Kidney epithelial cell (primary cell): ENCODE measurements at regions not wholly inside any gene's neighbourhood (a gene's known extent, or its start where the extent isn't known, plus 50 kb on each side); places are given as distances from the start of the nearest gene placed in this dataset.

Experiments used
- DNase-seq: peaks from one replicate; pipeline ENCODE4 v3.0.0-alpha.2; 2010; ENCODE audit warnings: low read depth
- H3K27me3 ChIP-seq: 2 replicates; pipeline ENCODE4 v1.6.0; 2011; ENCODE audit warnings: low read length; ENCODE audit not compliant: control insufficient read depth, insufficient read depth
- H3K36me3 ChIP-seq: 2 replicates; pipeline ENCODE4 v1.5.1; 2011; ENCODE audit warnings: low read length; ENCODE audit not compliant: control insufficient read depth, insufficient read depth
- H3K4me3 ChIP-seq: 2 replicates; pipeline ENCODE4 v1.5.1; 2011; ENCODE audit warnings: low read depth, mild to moderate bottlenecking, control low read depth, low read length
- TF ChIP-seq, protein P1 (sequence below): IDR thresholded peaks from 2 replicates; pipeline ENCODE4 v1.5.1; 2011; ENCODE audit warnings: mild to moderate bottlenecking, moderate library complexity, low read length, control low read depth, inconsistent platforms; ENCODE audit not compliant: insufficient read depth, poor library complexity, severe bottlenecking

DNA sequence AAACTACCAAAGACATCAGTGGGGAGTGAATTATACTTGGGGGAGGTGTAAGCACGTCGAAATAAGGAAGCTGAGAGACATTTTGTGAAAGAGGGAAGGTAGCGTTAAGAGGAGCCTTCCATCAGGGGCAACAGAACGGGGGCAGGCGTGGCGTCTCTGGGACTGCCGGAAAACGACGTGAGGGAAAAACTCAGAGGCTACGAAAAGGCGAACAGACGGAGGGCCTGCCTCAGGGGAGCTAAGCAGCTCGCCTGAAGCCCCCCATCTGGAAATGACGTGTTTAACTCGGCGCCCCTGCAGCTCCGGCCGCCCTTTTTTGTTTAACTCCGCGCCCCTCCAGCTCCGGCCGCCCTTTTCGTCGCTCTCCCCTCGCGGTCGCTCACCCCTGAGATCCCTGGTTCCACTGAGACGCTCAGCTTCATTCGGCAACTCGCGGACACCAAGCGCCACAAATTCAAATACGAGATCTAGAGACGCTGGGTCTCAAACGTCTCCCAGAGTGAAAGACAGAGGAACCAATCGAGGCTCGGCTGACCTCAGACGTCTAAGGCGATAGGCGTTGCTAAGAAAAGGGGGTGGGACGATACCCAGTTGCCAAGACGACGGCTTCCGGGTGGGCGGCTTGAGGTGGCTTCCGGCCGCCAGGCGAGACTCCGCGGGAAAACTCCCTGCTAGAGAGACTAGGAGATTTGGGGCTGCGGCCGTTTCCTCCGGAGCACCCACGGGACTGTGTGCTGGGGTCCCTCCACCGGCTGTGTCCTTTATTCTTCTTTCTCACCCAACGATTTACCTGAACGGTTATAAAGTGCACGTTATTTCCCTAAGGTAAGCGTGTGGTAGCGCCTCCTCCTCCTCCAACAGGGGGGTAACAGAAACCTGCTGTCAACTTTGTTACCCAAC is 383.2 kb downstream of the ZFHX3 start:
- Histone ChIP-seq H3K27me3 (no peaks in the 10 kb centered on the region), H3K4me3 (peak overlapping the region; percentile 65), H3K36me3 (no peaks in the 10 kb centered on the region)
- DNase-seq: peak; percentile 99
- TF ChIP-seq, protein P1, sequence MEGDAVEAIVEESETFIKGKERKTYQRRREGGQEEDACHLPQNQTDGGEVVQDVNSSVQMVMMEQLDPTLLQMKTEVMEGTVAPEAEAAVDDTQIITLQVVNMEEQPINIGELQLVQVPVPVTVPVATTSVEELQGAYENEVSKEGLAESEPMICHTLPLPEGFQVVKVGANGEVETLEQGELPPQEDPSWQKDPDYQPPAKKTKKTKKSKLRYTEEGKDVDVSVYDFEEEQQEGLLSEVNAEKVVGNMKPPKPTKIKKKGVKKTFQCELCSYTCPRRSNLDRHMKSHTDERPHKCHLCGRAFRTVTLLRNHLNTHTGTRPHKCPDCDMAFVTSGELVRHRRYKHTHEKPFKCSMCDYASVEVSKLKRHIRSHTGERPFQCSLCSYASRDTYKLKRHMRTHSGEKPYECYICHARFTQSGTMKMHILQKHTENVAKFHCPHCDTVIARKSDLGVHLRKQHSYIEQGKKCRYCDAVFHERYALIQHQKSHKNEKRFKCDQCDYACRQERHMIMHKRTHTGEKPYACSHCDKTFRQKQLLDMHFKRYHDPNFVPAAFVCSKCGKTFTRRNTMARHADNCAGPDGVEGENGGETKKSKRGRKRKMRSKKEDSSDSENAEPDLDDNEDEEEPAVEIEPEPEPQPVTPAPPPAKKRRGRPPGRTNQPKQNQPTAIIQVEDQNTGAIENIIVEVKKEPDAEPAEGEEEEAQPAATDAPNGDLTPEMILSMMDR: no peak

DNA sequence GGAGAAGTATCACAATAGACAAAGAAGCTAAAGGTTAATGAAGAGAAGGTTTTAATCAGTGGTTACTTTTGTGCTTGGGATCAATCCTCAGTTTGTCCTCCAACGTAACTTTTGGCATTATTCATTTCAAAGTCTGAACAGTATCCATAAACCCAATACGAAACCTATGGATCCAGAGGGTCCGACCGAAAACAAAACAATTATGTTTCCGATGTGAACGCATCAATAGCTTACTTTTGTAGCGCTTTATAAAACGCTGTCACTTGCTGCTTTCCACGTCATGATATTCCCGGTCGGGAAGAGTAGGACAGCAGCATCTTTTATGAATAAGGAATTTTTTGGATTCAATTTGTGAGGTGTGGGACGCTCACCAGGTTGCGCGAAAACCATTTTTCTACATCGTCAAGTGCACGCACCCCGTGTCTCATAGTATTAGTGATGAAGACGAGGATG is 383.8 kb downstream of the ZFHX3 start:
- TF ChIP-seq, protein P1: no peak
- peak overlapping the region; percentile 65 for H3K4me3 ChIP-seq
- no peaks in the 10 kb centered on the region for H3K27me3 ChIP-seq
- H3K36me3 ChIP-seq: no peaks in the 10 kb centered on the region
- no peak for DNase-seq

DNA sequence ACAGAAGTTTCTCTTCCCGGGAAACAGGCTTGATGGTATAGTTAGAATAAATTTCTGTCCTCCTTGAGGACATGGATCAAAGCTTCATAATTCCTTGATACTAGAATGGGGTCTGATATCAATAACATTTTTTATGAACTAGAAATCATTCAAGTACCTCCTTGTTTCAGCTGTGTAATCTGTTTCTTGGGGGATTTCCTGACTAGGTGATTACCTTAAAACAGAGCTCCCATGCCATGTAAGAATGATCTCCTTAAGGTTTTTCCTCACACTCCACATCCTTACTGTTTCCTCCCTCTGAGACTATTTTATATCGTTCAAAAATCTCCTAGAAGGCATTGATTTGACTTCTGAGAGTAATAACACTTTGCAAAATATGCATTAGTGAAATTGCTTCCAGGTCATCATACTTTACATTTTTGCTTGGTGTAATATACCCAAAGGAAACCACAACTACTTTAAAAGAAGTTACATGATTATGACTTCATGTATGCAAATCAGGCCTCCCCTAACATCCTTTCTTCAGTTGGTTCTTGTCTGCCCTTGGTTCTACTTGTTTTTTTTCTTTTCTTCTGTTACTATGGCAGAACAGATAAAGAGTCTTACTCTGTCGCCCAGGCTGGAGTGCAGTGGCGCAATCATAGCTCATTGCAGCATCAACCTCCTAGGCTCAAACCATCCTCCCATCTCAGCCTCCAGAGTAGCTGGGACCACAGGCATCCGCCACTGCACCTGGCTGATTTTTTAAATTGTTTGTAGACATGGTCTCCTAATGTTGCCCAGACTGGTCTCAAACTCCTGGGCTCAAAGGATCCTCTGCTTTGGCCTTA is 388.8 kb downstream of the ZFHX3 start:
- H3K36me3 ChIP-seq: no peaks in the 10 kb centered on the region
- DNase-seq: no peak
- H3K4me3 ChIP-seq: no peak overlapping the region
- no peaks in the 10 kb centered on the region for H3K27me3 ChIP-seq
- TF ChIP-seq, protein P1: no peak

DNA sequence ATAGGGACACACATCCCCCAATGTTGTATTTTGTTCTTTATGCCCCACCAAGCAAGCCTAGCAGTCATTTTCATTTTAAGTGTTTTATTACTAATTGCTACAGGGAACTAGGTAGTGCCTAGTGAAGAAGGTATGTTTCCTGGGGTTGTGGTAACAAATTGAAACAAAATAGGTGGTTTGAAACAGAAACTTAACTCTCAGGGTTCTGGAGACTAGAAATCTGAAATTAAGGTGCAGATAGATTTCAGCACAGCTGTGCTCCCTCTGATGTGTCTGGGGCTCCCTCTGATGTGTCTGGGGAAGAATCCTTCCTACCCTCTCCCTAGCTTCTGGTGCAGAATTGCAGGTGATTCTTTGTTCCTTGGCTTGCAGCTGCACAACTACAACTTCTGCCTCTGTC is 390.1 kb downstream of the ZFHX3 start:
- DNase-seq: no peak
- TF ChIP-seq, protein P1: no peak
- Histone ChIP-seq H3K4me3 (no peak overlapping the region), H3K36me3 (no peaks in the 10 kb centered on the region), H3K27me3 (no peaks in the 10 kb centered on the region)

DNA sequence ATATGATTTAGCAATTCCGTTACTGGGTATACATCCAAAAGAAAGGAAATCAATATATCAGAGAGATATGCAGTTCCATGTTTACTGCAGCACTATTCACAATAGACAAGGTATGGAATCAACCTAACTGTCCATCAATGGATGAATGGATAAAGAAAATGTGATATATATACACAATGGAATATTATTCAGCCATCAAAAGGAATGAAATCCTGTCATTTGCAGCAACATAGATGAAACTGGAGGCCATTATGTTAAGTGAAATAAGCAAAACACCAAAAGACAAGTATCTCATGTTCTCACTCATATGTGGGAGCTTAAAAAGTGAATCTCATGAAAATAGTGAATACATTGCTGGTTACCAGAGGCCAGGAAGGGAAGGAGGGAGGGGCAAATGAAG is 390.8 kb downstream of the ZFHX3 start:
- TF ChIP-seq, protein P1: no peak
- no peaks in the 10 kb centered on the region for H3K36me3 ChIP-seq
- H3K27me3 ChIP-seq: no peaks in the 10 kb centered on the region
- DNase-seq: no peak
- H3K4me3 ChIP-seq: no peak overlapping the region
